Thymus (tissue), 11 donors: ENCODE measurements at regions not wholly inside any gene's neighbourhood (a gene's known extent, or its start where the extent isn't known, plus 50 kb on each side); places are given as distances from the start of the nearest gene placed in this dataset.

Experiments used
- DNase-seq, 9 donors: peaks; one replicate each; pipeline ENCODE4 v3.0.0-alpha.2; 2013; ENCODE audit warnings: low spot score in 9 of 9, low read depth in 6 of 9, missing footprints in 1 of 9
- H3K27ac ChIP-seq, 2 donors: one replicate each; pipeline ENCODE4 v1.5.1; 2013; ENCODE audit warnings: control low read depth in 1 of 2, low read depth in 1 of 2, low read length in 1 of 2, mild to moderate bottlenecking in 1 of 2, moderate library complexity in 1 of 2
- H3K27me3 ChIP-seq, 2 donors: one replicate each; pipeline ENCODE4 v1.5.1; 2013; ENCODE audit warnings: low read length in 1 of 2; ENCODE audit not compliant: control insufficient read depth in 2 of 2, insufficient read depth in 1 of 2
- H3K36me3 ChIP-seq, 2 donors: one replicate each; pipeline ENCODE4 v1.5.1; 2013; ENCODE audit warnings: low read length in 1 of 2, mild to moderate bottlenecking in 1 of 2, moderate library complexity in 1 of 2; ENCODE audit not compliant: control insufficient read depth in 2 of 2, insufficient read depth in 2 of 2
- H3K4me1 ChIP-seq, 2 donors: one replicate each; pipeline ENCODE4 v1.5.1; 2013; ENCODE audit warnings: low read length in 2 of 2; ENCODE audit not compliant: control insufficient read depth in 2 of 2, insufficient read depth in 2 of 2
- H3K4me3 ChIP-seq, 2 donors: one replicate each; pipeline ENCODE4 v1.5.1; 2013; ENCODE audit warnings: low read length in 2 of 2, control low read depth in 1 of 2, mild to moderate bottlenecking in 1 of 2
- H3K9me3 ChIP-seq, 2 donors: one replicate each; pipeline ENCODE4 v1.5.1; 2013; ENCODE audit warnings: low read length in 1 of 2, mild to moderate bottlenecking in 1 of 2; ENCODE audit not compliant: control insufficient read depth in 2 of 2, insufficient read depth in 1 of 2
- WGBS: extraction: QIAGEN DNeasy Blood & Tissue Kit; methylation state at CpG from one replicate; pipeline ENCODE4 v1.1.7; 2013; 5-methylcytosine and 5-hydroxymethylcytosine counted together
- donor health status: healthy.

DNA sequence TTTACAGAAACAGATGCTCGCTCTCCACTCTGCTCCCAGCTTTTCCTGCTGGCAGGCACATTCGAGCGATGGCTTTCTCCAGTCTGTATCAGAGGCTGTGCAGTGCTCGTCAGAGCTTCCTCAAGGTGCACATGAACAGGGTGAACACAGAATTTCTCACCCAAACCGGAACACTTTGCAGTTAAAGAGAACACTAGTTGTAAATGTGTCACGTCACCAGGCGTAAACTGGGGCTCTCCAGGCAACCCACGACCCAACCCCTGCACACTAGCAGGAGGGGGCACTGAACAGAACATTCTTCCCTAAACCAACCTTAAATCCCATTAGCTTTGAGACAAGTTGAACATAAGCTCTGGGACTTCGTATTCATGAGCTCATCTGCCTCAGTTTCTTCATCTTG, 119.0 kb downstream of the RMI2 start:
- Histone ChIP-seq H3K4me1 (no peaks in the 10 kb centered on the region), H3K9me3 (no peaks in the 10 kb centered on the region), H3K4me3 (no peak overlapping the region), H3K27ac (no peak overlapping the region), H3K27me3 (no peaks in the 10 kb centered on the region), H3K36me3 (no peaks in the 10 kb centered on the region)
- 86% methylated on average over 9 of the region's 9 CpGs for WGBS
- DNase-seq: no peak

DNA sequence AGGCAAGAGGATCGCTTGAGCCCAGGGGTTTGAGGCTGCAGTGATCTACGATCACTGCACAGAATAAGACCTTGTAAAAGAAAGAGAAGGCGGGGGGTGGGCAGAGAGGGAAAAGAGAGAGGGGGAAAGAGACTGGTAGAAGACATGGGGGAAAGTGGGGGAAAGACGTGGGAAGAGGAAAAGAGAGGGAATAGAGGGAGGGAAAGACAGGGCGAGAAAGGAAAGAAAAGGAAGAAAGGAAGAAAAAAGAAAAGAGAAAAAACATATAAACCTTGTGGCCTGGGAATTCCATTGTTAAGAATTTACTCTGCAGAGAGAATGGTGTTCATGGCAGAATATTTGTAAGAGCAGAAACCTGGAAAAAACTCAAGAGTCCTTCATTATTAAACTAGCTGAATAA, 120.4 kb downstream of the RMI2 start:
- 87% methylated on average over 5 of the region's 5 CpGs for WGBS
- Histone ChIP-seq H3K4me3 (no peak overlapping the region), H3K27ac (no peak overlapping the region), H3K36me3 (no peaks in the 10 kb centered on the region), H3K9me3 (no peaks in the 10 kb centered on the region), H3K4me1 (no peaks in the 10 kb centered on the region), H3K27me3 (no peaks in the 10 kb centered on the region)
- DNase-seq: no peak

DNA sequence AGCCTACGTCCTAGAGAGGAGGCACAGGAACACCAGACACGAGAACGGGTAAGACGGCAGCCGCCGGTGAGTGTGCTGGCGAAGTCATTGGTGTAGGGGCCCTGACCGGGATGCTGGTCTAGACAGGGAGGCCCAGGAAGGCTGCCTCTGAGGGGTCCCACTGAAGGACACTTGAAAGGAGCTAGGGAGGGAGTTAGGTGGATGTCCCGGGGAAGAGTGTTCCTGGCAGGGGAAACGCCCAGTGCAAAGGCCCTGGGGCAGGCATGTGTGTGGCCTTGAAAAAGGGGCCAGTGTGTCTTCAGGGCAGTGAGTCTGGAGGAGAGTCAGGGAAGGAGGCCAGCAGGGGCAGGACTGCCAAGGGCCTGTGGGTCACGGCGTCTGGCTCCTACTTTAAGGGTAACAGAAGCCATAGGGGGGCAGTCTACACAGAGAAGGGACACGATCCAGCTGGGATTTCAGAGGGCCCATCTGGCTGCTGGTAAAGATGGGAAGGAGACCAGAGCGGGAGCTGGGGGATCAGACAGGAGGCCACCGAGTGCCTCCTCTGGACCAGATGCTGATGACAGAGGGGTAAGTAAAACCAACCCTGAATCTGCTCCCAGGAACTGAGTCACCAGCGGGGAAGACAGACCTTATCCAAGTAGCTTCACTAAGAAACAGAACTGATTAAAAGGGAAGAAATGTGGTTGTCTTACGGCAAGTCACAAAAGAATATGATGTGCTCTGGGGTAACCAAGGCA, 115.9 kb downstream of the LITAF start:
- no peaks in the 10 kb centered on the region for H3K36me3 ChIP-seq
- no peaks in the 10 kb centered on the region for H3K4me1 ChIP-seq
- no peak overlapping the region for H3K4me3 ChIP-seq
- H3K27me3 ChIP-seq: no peaks in the 10 kb centered on the region
- H3K27ac ChIP-seq: no peak overlapping the region
- WGBS: 96% methylated on average over 17 of the region's 17 CpGs
- H3K9me3 ChIP-seq: no peaks in the 10 kb centered on the region
- no peak for DNase-seq

DNA sequence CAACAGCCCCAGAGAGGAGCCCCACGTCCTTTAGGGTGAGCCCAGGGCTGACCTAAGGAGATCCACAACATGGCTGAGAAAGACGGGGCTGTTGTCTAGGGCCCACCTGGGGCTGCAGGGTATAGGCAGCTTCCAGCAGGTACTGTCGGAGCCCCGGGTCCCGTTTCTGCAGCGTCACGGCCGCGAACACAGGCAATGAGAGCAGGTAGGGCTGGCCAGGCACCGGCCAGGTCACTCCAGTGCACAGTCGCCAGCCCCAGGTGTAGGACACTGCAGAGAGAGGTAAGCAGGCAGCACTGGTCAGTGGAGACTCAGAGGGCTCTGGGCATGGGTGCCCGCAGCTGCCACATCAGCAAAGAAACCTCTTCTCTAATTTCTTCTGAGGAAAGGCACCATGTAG, 115.2 kb downstream of the LITAF start:
- Histone ChIP-seq H3K4me1 (no peaks in the 10 kb centered on the region), H3K4me3 (no peak overlapping the region), H3K27me3 (no peaks in the 10 kb centered on the region), H3K9me3 (no peaks in the 10 kb centered on the region), H3K27ac (no peak overlapping the region), H3K36me3 (no peaks in the 10 kb centered on the region)
- DNase-seq: no peak
- 95% methylated on average over 12 of the region's 12 CpGs for WGBS

DNA sequence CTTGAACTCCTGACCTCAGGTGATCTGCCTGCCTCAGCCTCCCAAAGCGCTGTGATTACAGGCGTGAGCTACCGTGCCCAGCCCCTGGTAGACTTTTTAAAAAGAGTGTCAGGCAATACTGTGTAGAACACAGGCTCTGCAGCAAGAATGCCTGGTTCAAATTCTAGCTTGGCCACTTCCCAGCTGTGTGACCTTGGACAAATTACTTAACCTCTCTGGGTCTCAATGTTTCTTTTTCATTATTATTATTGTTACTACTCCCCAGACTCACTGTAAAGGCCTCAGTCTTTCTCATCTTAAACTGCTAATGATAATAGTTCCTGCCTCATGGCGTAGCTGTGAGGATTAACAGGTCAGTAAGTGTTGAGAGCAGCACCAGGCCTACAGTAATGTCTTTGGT, 114.3 kb downstream of the LITAF start:
- no peak for DNase-seq
- 98% methylated on average over 4 of the region's 4 CpGs for WGBS
- Histone ChIP-seq H3K27me3 (no peaks in the 10 kb centered on the region), H3K4me1 (no peaks in the 10 kb centered on the region), H3K9me3 (no peaks in the 10 kb centered on the region), H3K27ac (no peak overlapping the region), H3K36me3 (no peaks in the 10 kb centered on the region), H3K4me3 (no peak overlapping the region)

DNA sequence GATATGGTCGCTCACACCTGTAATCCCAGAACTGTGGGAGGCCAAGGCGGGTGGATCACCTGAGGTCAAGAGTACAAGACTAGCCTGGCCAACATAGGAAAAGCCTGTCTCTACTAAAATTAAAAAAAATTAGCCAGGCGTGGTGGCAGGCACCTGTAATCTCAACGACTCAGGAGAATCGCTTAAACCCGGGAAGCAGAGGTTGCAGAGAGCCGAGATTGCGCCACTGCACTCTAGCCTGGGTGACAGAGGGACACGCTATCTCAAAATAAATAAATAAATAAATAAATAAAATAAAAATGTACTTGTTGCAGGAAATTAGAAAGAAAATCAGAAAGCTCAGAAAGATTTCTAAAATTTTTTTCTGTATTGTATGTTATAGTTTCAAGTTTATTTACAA, 113.9 kb downstream of the LITAF start:
- Histone ChIP-seq H3K4me3 (no peak overlapping the region), H3K4me1 (no peaks in the 10 kb centered on the region), H3K9me3 (no peaks in the 10 kb centered on the region), H3K27me3 (no peaks in the 10 kb centered on the region), H3K27ac (no peak overlapping the region), H3K36me3 (no peaks in the 10 kb centered on the region)
- no peak for DNase-seq
- WGBS: 96% methylated on average over 9 of the region's 9 CpGs

DNA sequence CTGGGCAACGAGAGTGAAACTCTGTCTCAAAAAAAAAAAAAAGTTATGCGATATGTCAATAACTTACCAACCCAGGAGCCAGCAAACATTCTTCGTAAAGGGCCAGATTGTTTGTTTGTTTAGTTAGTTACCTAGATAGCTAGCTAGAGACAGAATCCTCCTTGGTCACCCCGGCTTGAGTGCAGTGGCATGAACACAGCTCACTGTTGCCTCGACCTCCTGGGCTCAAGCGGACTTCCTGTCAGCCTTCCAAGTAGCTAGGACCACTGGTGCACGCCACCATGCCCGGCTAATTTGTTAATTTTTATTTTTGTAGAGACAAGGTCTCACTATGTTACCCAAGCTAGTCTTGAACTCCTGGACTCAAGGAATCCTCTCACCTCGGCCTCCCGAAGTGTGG, 113.0 kb downstream of the LITAF start:
- 91% methylated on average over 10 of the region's 10 CpGs for WGBS
- no peak for DNase-seq
- H3K27me3 ChIP-seq: no peaks in the 10 kb centered on the region
- no peaks in the 10 kb centered on the region for H3K4me1 ChIP-seq
- no peak overlapping the region for H3K27ac ChIP-seq
- peaks cover 0 to 4% of the 10 kb centered on the region in 2 donors for H3K9me3 ChIP-seq
- no peaks in the 10 kb centered on the region for H3K36me3 ChIP-seq
- no peak overlapping the region for H3K4me3 ChIP-seq

DNA sequence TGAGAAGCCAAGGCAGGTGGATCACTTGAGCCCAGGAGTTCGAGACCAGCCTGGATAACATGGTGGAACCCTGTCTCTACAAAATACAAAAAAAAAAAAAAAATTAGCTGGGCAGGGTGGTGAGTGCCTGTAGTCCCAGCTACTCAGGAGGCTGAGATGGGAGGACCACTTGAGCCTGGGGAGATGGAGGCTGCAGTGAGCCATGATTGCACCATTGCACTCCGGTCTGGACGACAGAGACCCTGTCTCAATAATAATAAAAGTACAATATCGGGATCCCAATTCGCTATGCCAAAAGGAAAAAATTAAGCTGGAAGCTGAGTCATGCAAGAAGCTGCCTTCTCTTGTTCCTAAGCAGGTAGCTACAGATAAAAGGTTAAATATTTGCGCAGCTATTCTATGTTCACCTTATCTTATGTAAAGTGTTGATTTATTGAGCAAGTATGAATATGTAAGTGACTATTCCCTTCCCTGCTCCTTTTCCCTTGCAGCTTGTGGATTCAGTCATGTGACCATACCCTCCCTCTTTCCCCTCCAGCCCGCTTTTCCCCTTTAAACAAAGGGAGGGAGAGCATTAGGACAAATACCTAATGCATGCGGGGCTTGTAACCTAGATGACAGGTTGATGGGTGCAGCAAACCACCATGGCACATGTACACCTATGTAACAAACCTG, 112.0 kb downstream of the LITAF start:
- no peak overlapping the region for H3K27ac ChIP-seq
- no peak for DNase-seq
- no peaks in the 10 kb centered on the region for H3K27me3 ChIP-seq
- 97% methylated on average over 8 of the region's 8 CpGs for WGBS
- peaks cover 0 to 4% of the 10 kb centered on the region in 2 donors for H3K9me3 ChIP-seq
- no peaks in the 10 kb centered on the region for H3K4me1 ChIP-seq
- H3K36me3 ChIP-seq: no peaks in the 10 kb centered on the region
- H3K4me3 ChIP-seq: no peak overlapping the region

DNA sequence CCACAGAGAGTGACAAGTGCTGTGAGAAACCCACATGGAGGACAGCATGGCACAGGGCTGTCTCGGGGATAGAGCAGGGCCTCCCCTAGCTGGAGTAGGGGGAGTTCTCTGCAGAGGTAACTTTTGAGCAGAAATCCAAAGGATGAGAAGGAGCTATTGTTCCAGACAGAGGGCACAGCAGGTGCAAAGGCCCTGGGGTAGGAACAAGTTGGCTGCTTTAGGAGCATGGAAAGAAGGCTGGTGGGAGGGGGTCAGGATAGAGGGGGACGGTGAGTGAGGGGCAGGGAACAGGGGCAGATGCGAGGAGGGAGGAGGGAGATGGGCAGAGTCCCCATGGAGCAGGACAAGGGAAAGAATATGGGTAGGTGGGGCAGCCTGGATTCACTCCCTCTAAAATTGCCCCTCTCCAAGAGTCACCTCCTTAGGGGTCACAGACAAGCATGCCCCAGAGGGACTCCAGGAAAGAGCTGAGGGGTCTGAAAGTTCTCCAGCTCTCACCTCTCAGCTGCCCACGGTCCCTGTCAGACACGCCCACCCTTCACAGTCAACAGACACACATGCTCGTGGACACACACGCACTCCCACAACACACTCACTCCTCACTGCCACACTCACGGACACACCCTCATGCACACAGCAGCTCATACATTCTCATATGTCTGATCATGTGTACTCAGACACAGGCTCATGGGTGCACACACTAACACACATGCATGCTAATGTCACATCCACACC, 110.7 kb downstream of the LITAF start:
- Histone ChIP-seq H3K36me3 (no peaks in the 10 kb centered on the region), H3K4me3 (no peak overlapping the region), H3K9me3 (peaks cover 0 to 4% of the 10 kb centered on the region in 2 donors), H3K27ac (no peak overlapping the region), H3K4me1 (no peaks in the 10 kb centered on the region), H3K27me3 (no peaks in the 10 kb centered on the region)
- DNase-seq: no peak
- 90% methylated on average over 8 of the region's 8 CpGs for WGBS
